ENCODE measurements at regions not wholly inside any gene's neighbourhood (a gene's known extent, or its start where the extent isn't known, plus 50 kb on each side); places are given as distances from the start of the nearest gene placed in this dataset.

GRCh38 chr6:135581211-135581610 is 83.7 kb upstream of the AHI1 start:
- TF ChIP-seq CTCF (IDR thresholded peaks at IDR 0.05; ENCODE audit: insufficient read depth, low read length) = no peak
- no peak for TF ChIP-seq SPI1 (IDR thresholded peaks at IDR 0.05; ENCODE audit: borderline replicate concordance, low read depth)
